Right lobe of liver (tissue), 4 donors: ENCODE measurements at regions not wholly inside any gene's neighbourhood (a gene's known extent, or its start where the extent isn't known, plus 50 kb on each side); places are given as distances from the start of the nearest gene placed in this dataset.

Experiments
- CTCF ChIP-seq, 4 donors: fragments of 200-600 bp in 3 of 4; fragments of 450-650 bp in 1 of 4; IDR thresholded peaks; one replicate each; pipeline versions ENCODE4 v1.5.1 to v1.8.0; 2016 to 2022; ENCODE audit warnings: antibody characterized with exemption in 4 of 4, mild to moderate bottlenecking in 2 of 4
- POLR2A ChIP-seq: fragments of 450-650 bp; IDR thresholded peaks from one replicate; pipeline ENCODE4 v1.6.1; 2017; ENCODE audit warnings: antibody characterized with exemption, mild to moderate bottlenecking
- donor health status: DM: no; HTN: no; CAD: no.
- donor health status: DM: no; HTN: no; CAD: no.
- donor health status: DM: no; HTN: yes; CAD: no.

DNA sequence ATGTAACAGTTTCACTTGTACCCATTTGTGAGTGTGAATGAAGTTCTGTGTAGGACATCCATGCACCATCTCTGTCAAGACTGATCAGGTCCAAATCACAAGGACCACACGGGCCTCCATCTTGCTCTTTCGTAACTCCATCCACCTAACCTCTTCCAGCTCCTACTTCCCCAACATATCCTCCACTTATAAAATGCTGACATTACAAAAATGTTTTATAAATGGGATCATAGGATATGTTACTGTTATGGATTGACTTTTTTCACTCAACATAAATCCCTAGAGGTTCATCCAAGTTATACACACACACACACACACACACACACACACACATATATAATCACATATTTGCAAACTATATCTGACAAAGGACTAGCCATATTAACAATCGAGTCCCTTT, 476.8 kb downstream of the ZNF516 start:
- TF ChIP-seq POLR2A: no peak
- TF ChIP-seq CTCF (IDR thresholded peaks at IDR 0.05): no peak
